Liver (tissue), 3 donors: ENCODE measurements at regions not wholly inside any gene's neighbourhood (a gene's known extent, or its start where the extent isn't known, plus 50 kb on each side); places are given as distances from the start of the nearest gene placed in this dataset.

Experiments
- ATF3 ChIP-seq: IDR thresholded peaks from 2 replicates; pipeline ENCODE4 v1.6.1; 2016; ENCODE audit warnings: antibody characterized with exemption
- CTCF ChIP-seq: fragments of 150-350 bp; IDR thresholded peaks from 2 replicates; pipeline ENCODE4 v1.5.1; 2017; ENCODE audit warnings: improper control_type of control experiment, low read depth, low read length; ENCODE audit not compliant: missing input control
- EGR1 ChIP-seq, 2 donors: IDR thresholded peaks; 2 replicates each; pipeline ENCODE4 v1.6.1; 2016 to 2018; ENCODE audit warnings: antibody characterized with exemption in 2 of 2, low read depth in 2 of 2
- HNF4G ChIP-seq: IDR thresholded peaks from 2 replicates; pipeline ENCODE4 v1.6.1; 2016; ENCODE audit warnings: antibody characterized with exemption
- JUND ChIP-seq, 2 donors: IDR thresholded peaks; 2 replicates each; pipeline ENCODE4 v1.6.1; 2016; ENCODE audit warnings: antibody characterized with exemption in 2 of 2
- MAX ChIP-seq: IDR thresholded peaks from 2 replicates; pipeline ENCODE4 v1.6.1; 2016; ENCODE audit warnings: antibody characterized with exemption
- NR2F2 ChIP-seq: IDR thresholded peaks from 2 replicates; pipeline ENCODE4 v1.6.1; 2016; ENCODE audit warnings: antibody characterized with exemption
- RAD21 ChIP-seq, 2 donors: IDR thresholded peaks; 2 replicates each; pipeline ENCODE4 v1.6.1; 2016; ENCODE audit warnings: antibody characterized with exemption in 2 of 2, mild to moderate bottlenecking in 2 of 2
- REST ChIP-seq: IDR thresholded peaks from 2 replicates; pipeline ENCODE4 v1.6.1; 2016; ENCODE audit warnings: antibody characterized with exemption, mild to moderate bottlenecking
- TAF1 ChIP-seq: conservative IDR thresholded peaks from 2 replicates; pipeline ENCODE4 v1.6.1; 2016; ENCODE audit warnings: antibody characterized with exemption, mild to moderate bottlenecking
- YY1 ChIP-seq: IDR thresholded peaks from 2 replicates; pipeline ENCODE4 v1.6.1; 2016; ENCODE audit warnings: antibody characterized with exemption, mild to moderate bottlenecking
- donor health status: healthy.
- donor health status: healthy.

- TF ChIP-seq CTCF (no peak), EGR1 (IDR thresholded peaks at IDR 0.05; ENCODE audit: low read depth in 2 of 2) (no peak), JUND (IDR thresholded peaks at IDR 0.05) (no peak), YY1 (no peak), MAX (no peak), ATF3 (no peak), RAD21 (IDR thresholded peaks at IDR 0.05) (no peak), TAF1 (no peak), HNF4G (no peak), REST (no peak), NR2F2 (no peak)
Measured at GRCh38 chr5:99004960-99005359, 76.2 kb upstream of the CHD1 start.
